ENCODE measurements at regions not wholly inside any gene's neighbourhood (a gene's known extent, or its start where the extent isn't known, plus 50 kb on each side); places are given as distances from the start of the nearest gene placed in this dataset.

GRCh38 chr7:46357290-46357689 lies 436.2 kb upstream of the IGFBP3 start (continued):
- TF ChIP-seq CHD7 (IDR thresholded peaks at IDR 0.05; ENCODE audit: insufficient replicate concordance, low read length) (no peak), SAP30 (IDR thresholded peaks at IDR 0.05; ENCODE audit: insufficient read depth, insufficient replicate concordance, low read length) (no peak), SRF (IDR thresholded peaks at IDR 0.05; ENCODE audit: low read depth, low read length) (no peak)

Measured in H1 (cell line).